B cell (primary cell): ENCODE measurements at regions not wholly inside any gene's neighbourhood (a gene's known extent, or its start where the extent isn't known, plus 50 kb on each side); places are given as distances from the start of the nearest gene placed in this dataset.

Experiments
- CTCF ChIP-seq: fragments of 200-600 bp; IDR thresholded peaks from one replicate; pipeline ENCODE4 v1.8.0; 2022; ENCODE audit warnings: antibody characterized with exemption, mild to moderate bottlenecking
- EZH2 ChIP-seq: IDR thresholded peaks from 2 replicates; pipeline ENCODE4 v1.6.1; 2012; ENCODE audit warnings: borderline replicate concordance, low read depth, mild to moderate bottlenecking, moderate library complexity, low read length; ENCODE audit not compliant: insufficient read depth, poor library complexity, severe bottlenecking

GRCh38 chr5:61951295-61951694 lies 354.7 kb upstream of the KIF2A start:
- TF ChIP-seq CTCF (no peak), EZH2 (no peak)
